GM19468 (cell line): ENCODE measurements at regions not wholly inside any gene's neighbourhood (a gene's known extent, or its start where the extent isn't known, plus 50 kb on each side); places are given as distances from the start of the nearest gene placed in this dataset.

Source experiments
- ATAC-seq: cut with Tn5 transposase; IDR thresholded peaks from one replicate; pipeline ENCODE4 v1.9.1; 2021; ENCODE audit warnings: mild to moderate bottlenecking, moderate library complexity, moderate number of reproducible peaks; ENCODE audit not compliant: unreplicated experiment; ENCODE audit errors: extremely low read depth

DNA sequence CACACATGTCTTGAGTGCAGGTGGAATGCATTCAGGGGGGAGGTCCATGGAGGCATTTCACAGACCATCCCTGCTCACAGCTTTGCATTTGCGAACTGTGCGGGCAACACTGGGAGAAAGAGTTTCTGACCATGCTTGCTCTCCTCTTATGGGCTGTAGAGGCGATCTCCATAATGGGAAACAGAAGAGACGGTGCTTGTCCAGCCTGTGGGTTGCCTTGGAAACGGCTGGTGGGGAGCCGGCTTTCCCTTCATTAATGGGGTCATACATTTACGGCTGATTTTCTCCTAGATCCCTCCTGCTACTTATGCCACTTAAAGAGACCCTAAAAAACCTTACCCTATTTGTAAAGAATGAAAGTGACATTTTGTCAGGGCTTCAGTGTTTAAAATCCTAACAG, 147.4 kb downstream of the SOX11 start:
- ATAC-seq: no peak

GRCh38 chr2:5841126-5841525, 148.9 kb downstream of the SOX11 start:
- ATAC-seq: no peak

DNA sequence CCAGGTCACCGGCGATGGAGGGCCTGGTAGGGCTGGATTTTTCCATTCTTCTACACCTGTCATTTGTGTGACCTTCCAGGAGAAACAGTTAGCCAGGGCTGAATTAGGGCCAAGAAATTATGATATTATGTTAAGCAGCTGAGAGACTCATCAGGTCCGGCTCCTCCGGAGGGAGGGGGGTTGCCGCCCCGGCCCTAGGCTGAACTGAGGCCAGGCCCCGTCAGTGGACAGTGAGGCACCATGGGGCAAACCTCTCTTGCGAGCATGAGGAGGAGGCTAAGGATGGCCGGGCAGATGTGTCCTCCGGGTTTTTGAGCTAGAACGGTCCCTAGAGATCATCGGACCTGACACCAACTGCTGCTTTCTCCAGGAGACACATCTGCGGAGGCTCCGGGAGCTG, 150.1 kb downstream of the SOX11 start:
- no peak for ATAC-seq

GRCh38 chr2:5845798-5846330, 153.7 kb downstream of the SOX11 start:
- ATAC-seq: no peak

DNA sequence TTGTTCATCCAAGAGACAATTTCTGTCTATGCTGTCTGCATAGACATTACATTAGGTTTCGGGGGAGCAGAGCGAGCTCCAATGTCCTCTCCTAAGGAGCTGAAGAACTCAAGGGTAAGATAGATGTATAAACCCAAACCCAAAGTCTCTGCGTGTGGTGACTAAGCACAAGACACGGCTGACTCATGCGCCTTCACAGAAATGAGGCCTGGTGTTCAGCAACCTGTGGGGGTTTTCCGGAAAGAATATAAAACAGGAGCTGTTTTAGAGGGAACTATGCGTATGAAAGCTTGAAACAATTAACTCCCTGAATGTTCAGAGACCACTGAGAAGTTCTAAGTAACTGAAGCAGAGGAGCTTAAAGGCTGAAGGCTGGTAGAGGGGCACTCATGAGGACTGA, 154.7 kb downstream of the SOX11 start:
- no peak for ATAC-seq

- ATAC-seq: no peak
Measured at GRCh38 chr2:5849562-5849961, 157.4 kb downstream of the SOX11 start.

DNA sequence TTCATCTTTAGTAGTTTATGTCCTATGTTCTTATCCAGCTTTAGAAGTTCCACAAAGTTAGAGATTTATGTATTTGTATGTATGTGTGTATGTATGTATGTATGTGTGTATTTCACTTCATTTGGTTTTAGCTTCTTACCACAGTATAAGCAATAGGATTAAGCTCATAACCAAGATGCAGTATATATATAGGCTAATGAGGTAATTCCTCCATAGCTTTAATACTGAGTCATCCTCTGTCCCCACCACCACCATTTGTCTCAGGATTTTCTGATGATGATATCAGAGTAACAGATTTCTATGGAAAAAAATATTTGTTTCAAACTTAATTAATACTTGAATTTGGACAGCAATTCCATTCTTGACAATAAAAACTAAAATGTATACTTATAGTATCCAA, 159.2 kb downstream of the SOX11 start:
- no peak for ATAC-seq

GRCh38 chr2:5854797-5855196, 162.6 kb downstream of the SOX11 start:
- ATAC-seq: no peak

- no peak for ATAC-seq
Measured at GRCh38 chr2:5867056-5867455, 174.9 kb downstream of the SOX11 start.

- no peak for ATAC-seq
Measured at GRCh38 chr2:5868931-5869330, 176.7 kb downstream of the SOX11 start.

DNA sequence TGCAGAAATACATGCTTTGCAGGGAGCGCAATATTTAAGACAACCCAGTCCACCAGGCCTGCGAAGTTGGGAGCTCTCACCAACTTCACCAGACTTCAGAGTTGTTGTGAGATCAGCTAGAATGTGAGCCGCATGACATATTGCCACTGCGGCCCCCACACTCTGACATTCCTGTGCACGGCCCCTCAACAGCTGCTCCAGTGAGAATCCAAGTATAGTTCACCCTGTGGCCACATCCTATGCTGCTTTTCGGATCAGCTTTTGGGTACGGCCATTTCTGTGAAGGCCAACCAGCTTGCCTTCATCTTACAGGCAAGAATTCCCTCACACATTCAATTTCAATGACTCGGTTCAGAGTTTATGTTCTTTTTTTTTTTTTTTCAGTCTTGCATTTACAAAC, 177.8 kb downstream of the SOX11 start:
- ATAC-seq: no peak

DNA sequence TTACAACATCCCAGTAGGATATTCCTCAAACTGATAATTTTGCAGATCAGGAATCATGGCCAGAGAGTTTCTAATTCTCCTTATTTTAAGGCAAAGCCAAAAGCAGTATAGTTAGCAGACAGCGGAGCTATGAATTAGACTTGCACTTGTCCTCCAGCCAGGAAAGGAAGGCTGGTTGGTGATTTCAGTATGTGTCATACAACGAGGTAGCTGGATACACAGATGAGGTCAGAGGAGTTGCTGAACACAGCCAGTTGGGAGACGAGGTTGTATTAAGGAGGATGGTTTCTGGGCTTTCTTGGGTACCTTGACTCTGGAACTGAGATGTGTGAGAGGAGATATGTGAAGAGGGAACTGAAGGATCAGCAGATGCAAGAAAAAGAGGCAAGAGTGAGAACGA, 185.2 kb downstream of the SOX11 start:
- ATAC-seq: no peak

- no peak for ATAC-seq
Measured at GRCh38 chr2:5885451-5886173, 193.4 kb downstream of the SOX11 start.

DNA sequence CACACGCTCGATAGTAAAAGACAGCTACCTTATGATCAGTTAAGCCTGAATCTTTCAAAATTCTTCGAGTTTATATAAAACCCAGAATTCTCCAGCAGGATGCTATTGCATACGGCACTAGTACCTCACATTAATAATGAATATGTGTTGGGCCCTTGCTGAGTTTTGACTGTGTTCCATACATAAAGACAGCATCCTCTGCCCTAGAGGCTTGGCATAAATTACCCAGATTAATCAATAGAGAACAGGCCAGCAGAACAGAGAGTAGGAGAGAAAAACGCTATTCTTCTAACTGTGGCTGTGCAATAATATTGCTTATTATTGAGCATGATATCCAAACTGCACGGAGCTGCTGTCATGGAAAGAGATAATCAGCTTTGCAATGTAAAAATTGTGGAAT, 194.3 kb downstream of the SOX11 start:
- no peak for ATAC-seq

DNA sequence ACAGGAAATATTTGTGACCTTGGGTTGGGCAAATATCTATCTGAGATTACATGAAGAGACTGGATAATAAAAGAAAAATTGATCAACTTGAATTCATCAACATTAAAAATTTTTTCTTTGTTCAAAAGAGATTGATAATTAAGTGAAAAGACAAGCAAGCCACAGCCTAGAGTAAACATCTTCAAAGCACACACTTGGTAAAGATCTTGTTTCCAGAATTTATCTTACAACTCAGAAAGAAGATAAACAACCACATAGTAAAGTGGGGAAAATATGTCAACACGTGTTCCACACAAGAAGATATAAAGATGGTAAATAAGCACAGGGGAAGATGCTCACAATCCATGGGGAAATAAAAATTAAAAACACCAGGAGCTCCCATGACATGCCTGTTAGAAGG, 195.9 kb downstream of the SOX11 start:
- no peak for ATAC-seq

DNA sequence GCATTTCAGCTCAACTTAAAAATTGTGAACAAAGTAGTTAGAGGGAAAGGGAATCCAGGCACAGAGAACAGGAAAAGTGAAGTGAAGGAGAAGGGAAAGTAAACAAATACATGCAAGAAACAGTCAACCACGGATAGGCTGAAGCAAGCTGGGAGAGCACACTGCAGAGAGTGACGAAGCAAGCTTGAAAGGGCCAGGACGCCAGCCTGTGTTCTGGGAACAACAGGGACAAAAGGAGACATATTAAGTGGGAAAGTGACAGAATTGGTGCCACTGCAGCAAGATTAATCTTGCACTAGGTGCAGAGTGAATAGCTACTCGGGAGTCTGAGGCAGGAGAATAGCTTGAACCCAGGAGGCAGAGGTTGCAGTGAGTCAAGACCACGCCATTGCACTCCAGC, 197.3 kb downstream of the SOX11 start:
- ATAC-seq: no peak

GRCh38 chr2:5894355-5894754, 202.2 kb downstream of the SOX11 start:
- ATAC-seq: no peak

GRCh38 chr2:5895284-5895683, 203.1 kb downstream of the SOX11 start:
- no peak for ATAC-seq

GRCh38 chr2:5897249-5897648, 205.1 kb downstream of the SOX11 start:
- ATAC-seq: no peak

DNA sequence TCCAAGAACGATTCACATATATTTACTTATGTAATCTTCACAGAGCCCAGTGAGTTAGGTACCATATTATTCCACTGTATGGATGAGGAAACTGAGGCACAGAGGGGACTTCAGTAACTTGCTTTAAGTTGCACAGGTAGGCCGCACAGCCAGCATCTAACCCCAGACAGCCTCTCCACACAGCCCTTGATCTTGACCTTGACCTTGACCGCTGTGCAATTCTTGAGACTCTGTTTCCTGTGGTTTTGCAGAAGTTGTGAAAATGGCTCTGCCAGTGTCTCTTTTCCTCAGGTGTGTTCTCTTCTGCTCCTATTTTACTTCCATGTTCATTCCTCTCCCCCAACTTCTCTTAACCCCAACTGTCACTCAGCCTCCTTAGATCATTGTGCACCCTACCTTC, 206.5 kb downstream of the SOX11 start:
- no peak for ATAC-seq

DNA sequence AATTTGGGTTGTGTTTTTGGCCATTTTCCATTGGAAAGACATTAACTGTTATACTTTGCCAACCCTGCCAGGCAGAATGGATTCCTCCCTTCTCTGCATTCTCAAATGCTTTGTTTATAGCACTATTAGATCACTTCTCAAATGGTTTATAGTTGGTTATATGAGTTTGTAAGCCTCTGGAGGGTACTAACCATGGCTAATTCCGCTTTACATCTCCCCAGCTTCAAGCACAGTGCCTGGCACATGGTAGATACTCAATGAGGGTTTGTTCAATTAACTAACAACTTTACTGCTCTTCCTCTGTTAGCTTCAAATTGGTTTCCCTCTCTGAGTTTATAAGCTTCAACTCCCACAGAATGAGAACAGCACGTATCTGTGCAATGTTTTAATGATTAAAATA, 213.5 kb downstream of the SOX11 start:
- ATAC-seq: no peak

- no peak for ATAC-seq
Measured at GRCh38 chr2:5908071-5908470, 215.9 kb downstream of the SOX11 start.
